HG02642 (cell line): ENCODE measurements at regions not wholly inside any gene's neighbourhood (a gene's known extent, or its start where the extent isn't known, plus 50 kb on each side); places are given as distances from the start of the nearest gene placed in this dataset.

Source experiments
- ATAC-seq: cut with Tn5 transposase; IDR thresholded peaks from one replicate; pipeline ENCODE4 v1.9.1; 2021; ENCODE audit warnings: mild to moderate bottlenecking; ENCODE audit not compliant: unreplicated experiment, poor library complexity

DNA sequence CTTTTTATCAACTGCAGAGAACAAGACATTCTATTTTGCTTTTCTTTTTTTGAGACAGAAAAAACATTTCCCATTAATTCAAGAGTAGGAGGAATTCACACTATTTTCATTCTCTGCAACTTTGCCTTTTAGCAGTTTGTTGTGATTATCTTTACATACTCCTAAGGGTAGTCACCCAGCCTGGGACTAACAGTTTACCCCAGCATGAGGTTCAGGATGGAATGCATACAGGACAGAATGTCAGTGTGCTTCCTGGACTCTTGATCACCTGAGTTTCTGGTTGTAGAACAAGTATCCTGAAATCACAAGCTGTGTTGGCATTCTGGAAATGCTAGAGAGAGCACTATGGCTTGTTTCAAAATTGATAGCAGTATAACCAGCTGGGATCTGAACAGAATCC, 368.1 kb downstream of the KIF4B start:
- no peak for ATAC-seq

DNA sequence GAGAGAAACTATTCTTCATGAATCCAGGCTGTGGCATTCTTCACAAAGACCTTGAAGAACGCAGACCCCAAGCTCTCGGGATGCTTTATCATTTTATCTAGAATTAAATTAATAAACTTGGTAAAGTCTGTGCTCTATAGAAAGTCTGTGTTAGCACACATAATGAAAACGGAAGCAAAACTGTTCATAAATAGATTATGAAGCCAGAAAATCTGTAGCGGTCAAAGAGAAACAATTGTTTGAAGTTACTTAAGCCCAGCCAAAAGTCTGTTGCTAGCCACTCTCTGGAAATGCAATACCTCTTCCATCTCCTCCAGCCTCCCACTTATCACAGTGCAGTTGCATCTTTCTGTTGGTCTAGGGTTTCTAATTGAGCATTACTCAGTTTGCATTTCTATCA, 375.9 kb downstream of the KIF4B start:
- no peak for ATAC-seq

DNA sequence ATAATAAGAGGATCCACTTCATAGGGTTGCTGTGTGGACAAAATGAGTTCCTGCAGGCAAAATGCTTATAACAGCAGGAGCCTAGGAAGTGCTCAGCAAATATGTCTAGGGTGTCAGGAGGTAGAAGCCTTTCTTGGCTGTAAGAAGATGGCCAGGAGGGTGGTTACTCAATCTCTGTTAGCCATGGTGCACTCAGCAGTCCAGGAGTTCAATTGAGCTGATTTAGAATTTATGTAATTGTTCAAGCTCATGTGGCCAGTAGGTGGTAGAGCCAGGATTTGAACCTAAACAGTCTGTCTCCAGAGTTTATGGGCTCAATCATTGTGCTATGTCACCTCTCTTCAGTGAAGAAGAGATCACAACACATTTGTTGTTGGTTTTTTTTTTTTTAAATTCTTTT, 381.2 kb downstream of the KIF4B start:
- no peak for ATAC-seq

DNA sequence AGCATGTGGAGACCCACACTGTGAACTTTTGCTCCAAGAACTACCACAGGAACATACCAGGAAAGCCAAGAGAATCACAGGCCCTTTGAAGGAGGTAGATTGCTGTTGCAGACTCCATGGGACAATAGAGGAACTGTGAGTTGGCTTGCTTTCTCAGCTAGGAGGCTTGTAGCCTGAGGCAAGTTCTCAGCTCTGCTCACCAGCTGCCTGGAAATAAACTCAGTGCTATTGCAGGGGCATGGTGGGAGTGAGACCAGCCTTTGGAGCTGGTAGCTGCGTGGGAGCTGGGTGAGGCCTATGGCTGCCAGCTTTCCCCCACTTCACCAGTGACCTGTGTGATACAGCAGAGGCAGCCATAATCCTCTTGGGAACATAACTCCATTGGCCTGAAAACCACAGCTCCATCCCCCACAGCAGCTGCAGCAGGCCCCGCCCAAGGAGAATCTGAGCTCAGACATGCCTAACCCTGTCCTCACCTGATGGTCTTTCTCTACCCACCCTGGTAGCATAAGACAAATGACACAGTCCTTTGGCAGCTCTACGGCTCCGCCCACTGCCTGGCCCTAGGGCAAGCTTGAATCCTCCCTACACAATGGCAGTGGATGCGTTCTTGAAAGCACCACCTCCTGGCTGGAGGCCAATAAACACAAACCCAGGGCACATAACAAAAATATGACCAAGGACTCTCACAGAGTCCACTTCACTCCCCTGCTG, 389.5 kb downstream of the KIF4B start:
- no peak for ATAC-seq

DNA sequence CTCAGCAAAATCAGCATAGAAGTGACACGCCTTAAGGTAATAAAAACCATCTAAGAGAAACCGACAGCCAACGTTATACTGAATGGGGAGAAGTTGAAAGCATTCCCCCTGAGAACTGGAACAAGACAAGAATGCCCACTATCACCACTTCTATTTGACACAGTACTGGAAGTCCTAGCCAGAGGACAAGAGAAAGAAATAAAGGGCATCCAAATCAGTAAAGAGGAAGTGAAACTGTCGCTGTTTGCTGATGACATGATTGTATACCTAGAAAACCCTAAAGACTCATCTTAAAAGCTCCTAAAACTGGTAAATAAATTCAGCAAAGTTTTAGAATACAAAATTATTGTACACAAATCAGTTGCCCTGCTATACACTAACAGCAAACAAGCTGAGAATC, 393.3 kb downstream of the KIF4B start:
- no peak for ATAC-seq

DNA sequence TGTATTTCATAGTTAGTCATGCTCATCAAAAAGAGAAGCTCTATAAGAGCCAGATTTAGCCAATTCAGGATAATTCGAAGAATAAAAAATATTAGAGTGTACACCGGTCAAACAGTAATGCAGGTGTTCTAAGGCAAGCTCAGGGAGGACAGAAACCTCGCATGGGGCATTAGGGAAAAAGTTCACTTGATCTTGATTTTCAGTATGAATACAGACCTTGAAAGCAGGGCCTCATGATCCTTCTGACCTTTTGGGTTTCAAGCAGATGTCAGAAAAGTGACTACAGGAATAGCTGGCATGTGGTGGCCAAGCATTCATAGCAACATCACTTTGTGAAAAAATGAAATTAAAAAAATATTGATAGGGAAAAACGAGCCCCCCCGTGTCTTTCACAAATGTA, 394.9 kb downstream of the KIF4B start:
- ATAC-seq: no peak

DNA sequence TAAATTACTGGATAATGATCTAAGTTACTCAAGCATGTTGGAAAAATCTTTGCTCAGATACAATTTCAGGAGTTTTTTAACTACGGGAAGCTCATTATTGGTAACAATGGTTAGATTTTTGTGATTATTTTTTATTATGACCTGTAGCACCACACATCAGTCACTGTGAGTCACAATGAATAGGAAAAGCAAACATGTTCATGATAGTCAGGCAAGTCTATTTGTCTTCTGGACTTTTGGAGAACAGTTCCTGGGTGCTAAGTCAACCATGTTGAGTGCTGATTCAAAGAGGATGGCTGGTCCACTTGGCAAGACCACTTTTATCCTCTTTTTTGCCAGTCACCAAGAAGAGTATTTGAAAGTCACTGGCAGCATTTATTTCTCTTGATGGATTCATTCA, 403.2 kb downstream of the KIF4B start:
- no peak for ATAC-seq

DNA sequence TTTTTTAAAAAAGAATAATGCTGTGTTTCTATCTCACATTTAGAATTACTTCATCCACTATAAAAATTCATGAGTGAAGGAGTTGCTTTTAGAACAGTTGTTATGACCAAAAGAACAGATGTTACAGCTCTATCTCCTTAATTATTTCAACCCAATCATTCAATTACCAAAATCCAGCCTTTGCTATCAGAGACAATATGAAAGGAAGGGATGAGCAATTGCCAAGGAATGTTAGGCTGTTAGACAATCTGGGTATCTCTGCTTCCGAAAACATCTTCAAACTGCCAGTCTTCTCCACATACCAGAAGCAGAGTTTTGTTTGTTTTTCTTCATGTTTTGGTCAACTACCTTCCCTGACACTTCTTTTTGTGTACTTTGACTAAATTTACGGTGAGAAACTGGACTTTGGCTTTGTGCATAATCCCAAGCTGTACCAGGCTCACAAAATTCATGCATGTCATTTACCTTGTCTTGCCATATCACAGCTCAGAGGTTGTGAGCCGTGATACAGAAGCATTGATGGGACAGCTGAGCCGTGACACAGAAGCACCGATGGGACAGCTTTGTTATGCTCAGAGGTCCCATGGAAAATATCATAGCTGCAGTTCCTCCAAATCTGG, 405.5 kb downstream of the KIF4B start:
- no peak for ATAC-seq

DNA sequence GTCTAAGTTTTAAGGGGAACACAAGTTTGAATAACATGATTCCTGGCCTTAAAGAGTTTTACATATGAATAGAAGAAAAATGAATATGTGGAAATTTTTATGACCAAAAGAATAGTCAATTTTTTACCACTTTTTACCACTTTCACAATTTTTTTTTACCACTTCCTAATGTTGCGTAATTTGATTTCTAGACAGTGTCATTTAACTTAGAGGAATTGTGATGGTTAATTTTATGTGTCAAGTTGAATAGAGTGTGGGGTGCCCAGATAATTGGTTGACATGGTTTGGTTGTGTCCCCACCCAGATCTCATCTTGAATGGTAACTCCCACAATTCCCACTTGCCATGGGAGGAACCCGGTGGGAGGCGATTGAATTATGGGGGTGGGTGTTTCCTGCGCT, 416.6 kb downstream of the KIF4B start:
- ATAC-seq: no peak

DNA sequence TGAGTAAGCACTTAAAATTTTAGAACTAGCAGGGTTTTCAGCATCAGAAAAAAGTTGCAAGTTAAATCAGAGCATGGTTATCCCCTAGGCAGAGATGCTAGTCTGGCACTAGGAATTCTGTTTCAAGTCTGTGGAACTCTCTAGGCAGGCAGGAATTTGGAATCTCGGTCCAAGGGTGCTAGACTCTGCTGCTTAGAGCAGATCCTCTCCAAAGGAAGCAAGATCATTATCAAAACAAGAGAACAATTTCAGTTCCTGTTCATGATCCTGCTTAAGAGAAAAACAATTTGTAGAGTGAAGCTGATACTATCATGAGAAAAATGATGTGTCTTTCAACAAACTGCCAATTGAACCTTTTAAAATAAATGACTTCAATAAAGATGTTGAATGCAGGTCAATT, 420.7 kb downstream of the KIF4B start:
- no peak for ATAC-seq

DNA sequence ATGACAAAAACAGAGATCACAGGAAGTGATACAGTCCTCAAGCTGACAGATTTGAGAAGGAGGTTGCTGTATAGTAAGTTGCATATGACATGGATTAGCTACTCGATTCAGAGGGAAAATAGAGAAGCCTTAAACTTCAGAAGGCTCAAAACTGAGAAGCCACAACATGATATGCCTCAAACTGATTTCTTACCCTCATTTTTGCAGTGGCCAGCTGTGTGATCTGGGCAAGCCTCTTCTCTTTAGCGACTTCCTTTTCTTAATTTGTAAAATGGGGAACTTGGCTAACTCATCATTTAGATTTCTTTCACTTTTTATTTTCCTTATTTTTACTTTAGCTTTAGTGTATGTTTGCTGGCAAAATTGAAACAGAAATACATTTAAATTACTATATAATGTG, 421.1 kb downstream of the KIF4B start:
- ATAC-seq: no peak

DNA sequence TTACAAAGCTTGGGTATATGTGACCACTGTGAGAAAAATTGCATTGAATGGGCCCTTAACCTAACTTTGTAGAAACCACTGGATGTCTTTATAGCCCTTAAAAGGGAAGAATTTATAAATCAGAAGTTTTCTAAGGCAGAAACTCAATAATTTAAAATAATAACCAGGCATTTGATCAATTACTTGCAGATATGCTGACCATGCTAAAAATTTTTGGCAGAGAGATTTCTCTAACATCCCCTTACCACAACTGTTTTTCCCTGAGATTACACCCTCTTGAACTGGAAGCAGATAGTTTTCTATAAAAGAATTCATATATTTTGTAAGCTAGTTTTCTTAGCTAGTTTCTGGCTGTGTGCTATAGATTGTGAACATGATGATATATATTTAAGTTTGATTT, 428.3 kb downstream of the KIF4B start:
- no peak for ATAC-seq

DNA sequence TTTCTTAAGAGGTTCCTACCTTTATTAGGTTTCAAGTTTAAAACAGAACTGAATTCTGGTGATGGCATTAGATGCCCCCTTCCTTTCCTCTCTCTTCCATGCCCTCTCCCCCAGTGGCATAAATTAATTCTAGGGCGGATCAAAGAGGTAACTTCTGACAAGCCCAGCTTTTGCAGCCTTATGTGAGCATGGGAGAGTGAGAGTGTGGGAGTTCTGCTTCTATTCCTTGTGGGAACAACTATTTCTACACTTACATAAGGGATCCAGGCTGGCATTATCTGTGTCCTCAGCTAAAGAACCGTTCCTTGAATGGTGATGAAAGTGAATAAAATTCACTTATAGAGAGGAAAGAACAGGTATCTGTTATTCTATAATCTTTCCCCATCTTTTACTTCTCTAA, 437.6 kb downstream of the KIF4B start:
- no peak for ATAC-seq

DNA sequence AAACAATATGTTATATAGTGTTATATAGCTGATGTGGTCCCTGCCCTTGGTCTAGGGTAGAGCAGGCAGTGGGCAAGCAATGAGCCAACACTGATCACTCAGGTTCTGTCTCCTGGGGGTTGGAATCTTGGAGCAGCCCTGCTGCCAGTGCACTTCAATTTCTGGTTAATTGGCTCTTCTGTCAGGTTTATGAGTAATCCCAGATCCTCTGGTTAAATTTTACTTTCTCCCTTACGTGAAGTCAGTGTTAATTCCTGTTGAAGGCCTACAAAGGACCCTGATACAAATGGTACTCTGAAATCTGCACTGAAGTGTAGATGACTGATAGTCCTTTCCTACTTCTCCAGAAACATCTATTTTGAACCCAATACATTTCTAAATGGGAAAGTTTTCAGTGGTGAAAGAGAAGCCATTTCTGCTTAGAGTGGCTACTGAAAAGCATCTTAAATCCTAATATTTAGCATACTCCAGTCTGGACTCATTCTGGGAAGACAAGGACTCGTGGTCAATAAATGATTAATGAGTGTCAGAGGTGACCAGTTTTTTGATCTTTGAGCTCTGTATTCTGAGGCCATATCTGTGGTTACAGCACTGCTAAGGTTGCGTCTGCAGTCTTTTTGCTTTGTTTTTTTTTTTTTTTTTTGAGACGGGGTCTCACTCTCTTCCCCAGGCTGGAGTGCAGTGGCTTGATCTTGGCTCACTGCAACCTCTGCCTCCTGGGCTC, 442.4 kb downstream of the KIF4B start:
- no peak for ATAC-seq

DNA sequence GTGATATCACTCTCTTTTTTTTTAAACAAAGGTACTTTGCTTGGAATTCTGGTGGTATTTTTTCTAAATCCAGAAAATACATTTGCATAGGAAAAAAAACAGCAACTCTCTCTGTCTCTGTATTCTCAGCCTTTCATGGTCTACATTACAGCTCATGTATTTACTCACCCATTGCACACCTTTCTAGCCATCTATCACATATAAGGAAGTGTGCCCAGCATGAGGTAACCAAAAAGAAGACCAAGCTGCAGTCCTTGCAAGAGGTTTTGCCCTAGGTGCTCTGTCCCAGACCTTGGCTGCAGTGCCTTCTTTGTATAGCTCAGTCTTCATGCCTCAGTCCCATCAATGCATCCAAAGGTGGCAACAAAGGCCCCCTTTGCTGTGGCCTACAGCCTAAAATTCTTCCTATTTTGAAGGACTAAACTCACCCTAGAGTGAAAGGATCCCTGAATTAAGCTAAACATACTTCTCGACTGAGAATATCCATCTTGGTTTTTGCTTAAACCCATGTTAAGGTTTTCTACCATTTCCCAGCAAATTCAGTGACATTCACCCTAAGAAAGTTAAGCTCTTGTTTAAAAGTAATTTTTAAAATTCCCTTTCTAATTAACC, 446.4 kb downstream of the KIF4B start:
- no peak for ATAC-seq

DNA sequence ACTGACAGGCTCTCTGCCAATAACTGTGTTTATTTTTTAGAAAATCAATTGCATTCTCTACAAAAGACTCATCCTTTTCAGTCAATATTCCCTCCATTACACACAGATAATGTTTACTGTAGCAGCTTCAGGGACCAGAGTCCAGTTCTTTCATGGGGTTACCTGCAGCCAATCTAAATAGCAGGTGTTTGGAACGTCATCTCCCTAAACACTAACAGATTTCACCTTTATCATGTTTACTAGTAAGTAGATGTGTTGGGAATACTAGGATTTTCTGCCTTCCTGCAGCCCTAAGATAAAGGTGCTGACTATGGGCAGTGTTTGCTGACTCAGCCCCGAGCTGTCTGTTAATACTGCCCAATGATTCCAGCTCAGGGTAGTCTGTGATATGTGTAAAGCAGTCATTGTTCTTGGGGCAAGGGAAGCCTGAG, 447.0 kb downstream of the KIF4B start:
- ATAC-seq: no peak

DNA sequence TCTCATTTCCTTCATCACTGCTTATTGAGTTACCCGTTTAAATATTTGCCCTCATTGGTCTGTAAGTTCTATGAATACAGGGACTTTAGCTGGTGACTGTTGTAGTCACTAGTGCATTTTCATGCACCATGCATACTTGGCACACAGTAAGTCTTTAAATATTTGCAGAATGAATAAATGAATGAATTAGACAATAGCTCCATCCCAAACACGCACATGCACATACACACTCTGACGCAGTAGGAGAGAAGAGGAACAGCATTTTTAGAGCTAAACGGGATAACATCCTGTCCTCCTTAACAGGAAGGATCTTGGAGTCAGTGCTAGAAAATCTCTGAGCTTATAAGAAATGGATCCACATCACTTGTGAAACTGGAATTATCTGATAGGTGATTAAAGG, 447.7 kb downstream of the KIF4B start:
- no peak for ATAC-seq

DNA sequence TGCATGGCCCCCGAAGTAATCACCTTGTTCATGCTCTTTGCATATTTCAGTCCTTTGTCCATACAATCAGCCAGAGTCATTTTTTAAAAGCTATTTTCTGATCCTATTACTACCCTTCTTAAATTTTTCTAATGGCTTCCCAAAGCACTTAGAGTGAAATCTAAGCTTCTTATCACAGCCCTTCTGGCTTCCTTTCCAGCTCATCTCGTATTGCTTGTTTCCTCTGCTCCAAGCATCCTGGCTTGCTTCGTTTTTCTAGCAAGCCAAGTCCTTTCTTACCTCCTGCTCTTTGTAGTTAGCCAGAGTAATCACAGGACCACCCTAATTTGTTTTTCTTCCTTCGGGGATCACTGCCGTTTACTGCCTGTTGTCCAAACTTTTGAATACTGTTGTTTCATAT, 453.3 kb downstream of the KIF4B start:
- no peak for ATAC-seq

DNA sequence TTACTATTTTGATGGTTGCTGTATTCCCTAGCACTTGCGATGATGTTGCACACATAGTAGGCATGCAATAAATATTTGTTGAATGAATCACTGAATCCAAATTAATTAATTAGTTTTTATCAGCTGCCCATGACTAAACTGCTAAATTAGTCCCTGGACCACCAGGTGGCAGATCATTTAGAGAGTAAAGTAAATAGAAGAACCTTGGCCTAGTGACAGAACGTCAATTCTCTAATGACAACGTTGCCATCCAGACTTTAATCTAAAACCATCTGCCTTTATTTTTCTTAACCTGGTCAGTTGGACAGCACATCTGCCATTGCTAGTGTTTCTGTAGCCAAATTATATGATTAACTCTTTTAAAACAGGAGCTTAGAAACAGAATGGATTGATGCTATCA, 457.5 kb downstream of the KIF4B start:
- ATAC-seq: no peak

DNA sequence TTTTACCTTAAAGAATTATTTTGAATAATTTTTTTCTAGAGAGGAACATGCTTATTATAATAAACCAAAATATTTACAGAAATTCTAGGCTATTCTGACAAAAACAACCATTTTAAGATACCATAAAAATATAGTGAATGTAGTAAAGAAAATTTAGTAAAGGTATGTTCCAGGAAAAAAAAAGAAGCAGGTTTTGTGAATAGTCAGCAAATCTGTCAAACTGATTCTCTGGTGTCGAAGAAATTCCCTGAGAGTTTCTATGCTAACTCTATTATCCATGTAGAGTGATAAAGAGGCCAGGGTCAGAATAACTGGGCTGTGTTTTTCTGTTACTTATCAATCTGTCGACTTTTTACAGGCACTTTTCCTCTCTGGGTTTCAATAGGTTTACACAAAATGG, 459.2 kb downstream of the KIF4B start:
- ATAC-seq: no peak

DNA sequence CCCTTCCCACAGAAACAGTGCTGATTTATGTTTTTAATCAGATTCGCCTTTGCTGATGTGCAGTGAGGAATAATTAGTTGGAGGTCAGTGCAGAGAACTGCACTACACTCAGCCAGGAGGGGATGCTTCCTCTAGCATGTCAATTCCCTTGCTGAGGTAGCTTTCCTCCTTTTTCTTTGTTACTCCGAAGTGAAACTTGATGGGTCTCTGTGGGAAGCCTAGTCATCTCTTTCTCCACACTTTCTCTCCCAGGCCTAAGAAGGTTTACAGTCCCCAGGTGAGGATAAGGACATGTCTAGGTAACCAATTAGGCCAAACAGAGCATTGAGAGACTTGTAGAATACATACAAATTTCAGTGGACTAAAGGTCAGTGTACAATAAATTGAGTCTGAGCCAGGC, 461.8 kb downstream of the KIF4B start:
- no peak for ATAC-seq
